K562 (cell line): ENCODE measurements at regions not wholly inside any gene's neighbourhood (a gene's known extent, or its start where the extent isn't known, plus 50 kb on each side); places are given as distances from the start of the nearest gene placed in this dataset.
A peak's percentile ranks its signal among the peaks of the same experiment; 100 is the strongest.

Source experiments
- ATAC-seq: fragments of 200-7000 bp; cut with Tn5 transposase; 3 replicates; pipeline ENCODE4 v1.9.1; 2020; ENCODE audit warnings: moderate library complexity
- BruUV-seq: library from RNA; stranded (reverse); fragments of 400-500 nt; replicated peaks from 2 replicates; lab custom pipeline; 2021; lab: Mats Ljungman, UMichigan
- CTCF ChIA-PET: fragments of 300-600 bp; formaldehyde crosslinking; extraction: SDS; loops from one replicate; lab custom pipeline; 2021; ENCODE audit warnings: low intra/inter-chr PET ratio; lab: Yijun Ruan, JAX
- POLR2A ChIA-PET: fragments of 300-600, 350-650 bp; sonication (Branson Sonifier 250); formaldehyde crosslinking; extraction: SDS; loops from one replicate; lab custom pipeline; 2021; ENCODE audit warnings: antibody characterized with exemption, inconsistent platforms; lab: Yijun Ruan, JAX
- DNase-seq, 4 experiments: peaks; one replicate each; pipeline versions ENCODE4 v3.0.0 to v3.0.0-alpha.2; 2011 to 2018; ENCODE audit warnings: low spot score in 3 of 4, mixed read lengths in 3 of 4; ENCODE audit errors: extremely low read depth in 1 of 4
- FAIRE-seq: peaks from 2 replicates; lab custom pipeline; 2011; peaks lifted over from hg19 to GRCh38; lab: Jason Lieb, UNC
- H2AFZ ChIP-seq: 2 replicates; pipeline ENCODE4 v1.6.0; 2011; ENCODE audit warnings: low read depth, low read length, control low read depth, inconsistent platforms
- H3K27ac ChIP-seq: fragments of 200-600 bp; 3 replicates; pipeline ENCODE4 v1.8.0; 2011; ENCODE audit warnings: low read depth, mild to moderate bottlenecking, control low read depth, inconsistent platforms, low read length, moderate library complexity, mixed read lengths; ENCODE audit errors: extremely low read depth
- H3K27me3 ChIP-seq, 2 experiments: fragments of 300-600 bp in 1 of 2; 2 replicates in 1 of 2; 3 replicates in 1 of 2; pipeline versions ENCODE4 v1.6.0 to v1.8.0; 2011; ENCODE audit warnings: inconsistent platforms in 2 of 2, low read length in 2 of 2, mild to moderate bottlenecking in 1 of 2, mixed read lengths in 1 of 2, moderate library complexity in 1 of 2; ENCODE audit not compliant: control insufficient read depth in 2 of 2, insufficient read depth in 2 of 2
- H3K36me3 ChIP-seq: fragments of 300-600 bp; 3 replicates; pipeline ENCODE4 v1.8.0; 2011; ENCODE audit warnings: mild to moderate bottlenecking, low read length, inconsistent platforms; ENCODE audit not compliant: control insufficient read depth, insufficient read depth
- H3K4me1 ChIP-seq, 2 experiments: fragments of 200-600 bp in 1 of 2; replicated peaks in 1 of 2; 2 replicates in 1 of 2; 3 replicates in 1 of 2; pipeline versions ENCODE4 v1.5.1 to v1.8.0; 2011; ENCODE audit warnings: inconsistent platforms in 2 of 2, low read length in 2 of 2, mild to moderate bottlenecking in 1 of 2, mixed read lengths in 1 of 2, moderate library complexity in 1 of 2; ENCODE audit not compliant: control insufficient read depth in 2 of 2, insufficient read depth in 2 of 2
- H3K4me2 ChIP-seq: 2 replicates; pipeline ENCODE4 v1.6.1; 2011; ENCODE audit warnings: low read length, control low read depth, inconsistent platforms, mixed read lengths; ENCODE audit not compliant: insufficient read depth
- H3K4me3 ChIP-seq: fragments of 200-600 bp; sonication (generic), shearing (Covaris generic); 2 replicates; pipeline ENCODE4 v1.5.1; 2016; ENCODE audit warnings: control low read depth, inconsistent platforms
- H3K79me2 ChIP-seq: fragments of 200-600 bp; 3 replicates; pipeline ENCODE4 v1.8.0; 2011; ENCODE audit warnings: low read length, inconsistent platforms; ENCODE audit not compliant: control insufficient read depth, insufficient read depth
- H3K9ac ChIP-seq, 2 experiments: 2 replicates each; pipeline versions ENCODE4 v1.6.0 to v1.6.1; 2011; ENCODE audit warnings: low read depth in 2 of 2, low read length in 2 of 2, control low read depth in 1 of 2, inconsistent platforms in 1 of 2, mild to moderate bottlenecking in 1 of 2, mixed read lengths in 1 of 2; ENCODE audit not compliant: insufficient read depth in 1 of 2
- H3K9me1 ChIP-seq: one replicate; pipeline ENCODE4 v1.6.0; 2011; ENCODE audit warnings: inconsistent platforms, mild to moderate bottlenecking, low read length, moderate library complexity; ENCODE audit not compliant: control insufficient read depth, insufficient read depth
- H3K9me3 ChIP-seq: replicated peaks from 2 replicates; pipeline ENCODE4 v1.5.1; 2011; ENCODE audit warnings: low read depth, low read length, inconsistent platforms; ENCODE audit not compliant: control insufficient read depth, insufficient read depth
- H4K20me1 ChIP-seq: replicated peaks from 2 replicates; pipeline ENCODE4 v1.6.1; 2011; ENCODE audit warnings: low read length, inconsistent platforms, mixed read lengths; ENCODE audit not compliant: control insufficient read depth, insufficient read depth
- ARID1B ChIP-seq: fragments of 450-650 bp; IDR thresholded peaks from 2 replicates; pipeline ENCODE4 v1.6.1; 2016; ENCODE audit warnings: antibody characterized with exemption, mild to moderate bottlenecking, inconsistent platforms
- ATF3 ChIP-seq, 2 experiments: fragments of 450-650 bp in 1 of 2; sonication (generic) in 1 of 2; formaldehyde crosslinking in 1 of 2; IDR thresholded peaks in 1 of 2; conservative IDR thresholded peaks in 1 of 2; 2 replicates each; pipeline versions ENCODE4 v1.6.1 to v1.8.1; 2016 to 2023; ENCODE audit warnings: mild to moderate bottlenecking in 2 of 2, moderate library complexity in 2 of 2, inconsistent platforms in 1 of 2, missing genetic modification reagents in 1 of 2
- DPF2 ChIP-seq: fragments of 450-650 bp; IDR thresholded peaks from 2 replicates; pipeline ENCODE4 v1.6.1; 2016
- EGR1 ChIP-seq: fragments of 450-650 bp; conservative IDR thresholded peaks from 2 replicates; pipeline ENCODE4 v1.6.1; 2017; ENCODE audit warnings: mild to moderate bottlenecking
- ELK3 ChIP-seq: fragments of 450-650 bp; formaldehyde crosslinking; IDR thresholded peaks from 2 replicates; pipeline ENCODE4 v1.4.0; 2020; ENCODE audit warnings: mild to moderate bottlenecking
- FOSL1 ChIP-seq: fragments of 200-800 bp; sonication (Bioruptor generic); conservative IDR thresholded peaks from 2 replicates; pipeline ENCODE4 v1.6.1; 2016; ENCODE audit warnings: missing genetic modification characterization, missing compliant biosample characterization
- HNRNPK ChIP-seq: fragments of 200-400 bp; formaldehyde crosslinking; IDR thresholded peaks from one replicate; pipeline ENCODE4 v1.6.1; 2018; ENCODE audit warnings: mild to moderate bottlenecking, low read depth, low read length; ENCODE audit not compliant: poor library complexity, severe bottlenecking
- JUN ChIP-seq, 2 experiments: sonication (generic) in 1 of 2; formaldehyde crosslinking in 1 of 2; IDR thresholded peaks; 2 replicates each; pipeline versions ENCODE4 v1.6.1 to v1.8.0; 2012 to 2022; ENCODE audit warnings: borderline replicate concordance in 2 of 2, mild to moderate bottlenecking in 2 of 2, improper control_type of control experiment in 1 of 2, low read depth in 1 of 2, low read length in 1 of 2, missing genetic modification reagents in 1 of 2
- JUND ChIP-seq, 2 experiments: IDR thresholded peaks; 2 replicates in 1 of 2; 3 replicates in 1 of 2; pipeline ENCODE4 v1.6.1; 2011; ENCODE audit warnings: borderline replicate concordance in 2 of 2, low read depth in 2 of 2, low read length in 2 of 2, improper control_type of control experiment in 1 of 2, missing biosample characterization in 1 of 2, missing genetic modification characterization in 1 of 2, missing genetic modification reagents in 1 of 2
- LEF1 ChIP-seq: fragments of 450-650 bp; IDR thresholded peaks from 2 replicates; pipeline ENCODE4 v1.6.1; 2016; ENCODE audit warnings: mild to moderate bottlenecking
- MEF2D ChIP-seq: conservative IDR thresholded peaks from 2 replicates; pipeline ENCODE4 v1.6.1; 2016; ENCODE audit warnings: low read depth, missing genetic modification characterization, missing compliant biosample characterization
- SMAD4 ChIP-seq: fragments of 250-450 bp; sonication (Bioruptor Pico); conservative IDR thresholded peaks from 2 replicates; pipeline ENCODE4 v1.8.0; 2021; ENCODE audit warnings: inconsistent platforms, mild to moderate bottlenecking, moderate library complexity
- SMARCA4 ChIP-seq: fragments of 450-650 bp; IDR thresholded peaks from 2 replicates; pipeline ENCODE4 v1.6.1; 2016
- SMARCE1 ChIP-seq: fragments of 450-650 bp; IDR thresholded peaks from 2 replicates; pipeline ENCODE4 v1.7.1; 2016; ENCODE audit warnings: mild to moderate bottlenecking
- ZNF785 ChIP-seq: fragments of 250-450 bp; sonication (Bioruptor Pico); IDR thresholded peaks from 2 replicates; pipeline ENCODE4 v1.4.0; 2020; ENCODE audit warnings: mild to moderate bottlenecking
- WGBS: fragments of 100-300 bp; shearing (Covaris generic); methylation state at CpG from one replicate; pipeline ENCODE4 v1.1.6; 2016; ENCODE audit warnings: low coverage, mixed read lengths; ENCODE audit not compliant: insufficient coverage; ENCODE audit errors: missing lambda C conversion rate; 5-methylcytosine and 5-hydroxymethylcytosine counted together
- in situ Hi-C: fragments of 300-500 bp; cut with MboI; formaldehyde crosslinking; loops from 4 replicates; pipeline ENCODE4 v1.15.0; 2018; ENCODE audit warnings: inconsistent platforms, mixed read lengths
- intact Hi-C: fragments of 100-400 bp; cut with micrococcal nuclease; formaldehyde crosslinking; loops from 2 replicates; pipeline ENCODE4 v1.14.2; 2022
- TF ChIP-seq, protein P1 (sequence below): fragments of 200-800 bp; sonication (Bioruptor generic); IDR thresholded peaks from 2 replicates; pipeline ENCODE4 v1.6.1; 2017; ENCODE audit warnings: missing genetic modification characterization, missing compliant biosample characterization

GRCh38 chr1:60874718-60875117 is 207.6 kb upstream of the NFIA start:
- ChIA-PET POLR2A (interaction anchor here (0.8 kb wide), 1 partner anchor 74 kb away, joined by 3 read pairs; no protein-coding TSS in a partner anchor), CTCF (no interaction called here)
- BruUV-seq: no TSS peak
- Histone ChIP-seq H3K36me3 (no peaks in the 10 kb centered on the region), H3K9me1 (no peaks in the 10 kb centered on the region), H3K9me3 (no peaks in the 10 kb centered on the region), H3K9ac (no peak overlapping the region), H3K79me2 (no peaks in the 10 kb centered on the region), H3K27ac (no peak overlapping the region), H3K4me3 (no peak overlapping the region), H3K27me3 (no peaks in the 10 kb centered on the region), H2AFZ (no peak overlapping the region), H3K4me1 (no peaks in the 10 kb centered on the region; a peak in 2 of 5 replicates), H4K20me1 (no peaks in the 10 kb centered on the region), H3K4me2 (no peak overlapping the region)
- in situ Hi-C loops (no loop called here), intact Hi-C loops (no loop called here)
- peak in 2 of 4 experiments; percentile 35 to 67 for DNase-seq
- peak; percentile 73 for ATAC-seq
- TF ChIP-seq SMARCE1: peak; percentile 51; the same call in 1 of the 2 replicates
- TF ChIP-seq LEF1: no peak
- peak; percentile 35; the same call in 1 of the 2 replicates for TF ChIP-seq SMARCA4
- TF ChIP-seq EGR1: peak; percentile 72
- peak; percentile 84 for TF ChIP-seq JUND (IDR thresholded peaks at IDR 0.05; ENCODE audit: borderline replicate concordance, low read depth, low read length)
- peak; percentile 72; the same call in 1 of the 3 replicates for TF ChIP-seq JUND (tag; IDR thresholded peaks at IDR 0.05; ENCODE audit: borderline replicate concordance, low read depth, low read length)
- TF ChIP-seq JUN (IDR thresholded peaks at IDR 0.05; ENCODE audit: borderline replicate concordance, low read depth, low read length): peak; percentile 72; the same call in 1 of the 2 replicates
- TF ChIP-seq JUN (CRISPR knock-in tag; IDR thresholded peaks at IDR 0.05; ENCODE audit: borderline replicate concordance): no peak
- TF ChIP-seq FOSL1 (tag): peak; percentile 81
- TF ChIP-seq, protein P1, sequence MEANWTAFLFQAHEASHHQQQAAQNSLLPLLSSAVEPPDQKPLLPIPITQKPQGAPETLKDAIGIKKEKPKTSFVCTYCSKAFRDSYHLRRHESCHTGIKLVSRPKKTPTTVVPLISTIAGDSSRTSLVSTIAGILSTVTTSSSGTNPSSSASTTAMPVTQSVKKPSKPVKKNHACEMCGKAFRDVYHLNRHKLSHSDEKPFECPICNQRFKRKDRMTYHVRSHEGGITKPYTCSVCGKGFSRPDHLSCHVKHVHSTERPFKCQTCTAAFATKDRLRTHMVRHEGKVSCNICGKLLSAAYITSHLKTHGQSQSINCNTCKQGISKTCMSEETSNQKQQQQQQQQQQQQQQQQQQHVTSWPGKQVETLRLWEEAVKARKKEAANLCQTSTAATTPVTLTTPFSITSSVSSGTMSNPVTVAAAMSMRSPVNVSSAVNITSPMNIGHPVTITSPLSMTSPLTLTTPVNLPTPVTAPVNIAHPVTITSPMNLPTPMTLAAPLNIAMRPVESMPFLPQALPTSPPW (CRISPR knock-in tag): peak; percentile 47; the same call in 1 of the 2 replicates
- no peak for TF ChIP-seq ELK3 (CRISPR knock-in tag)
- no peak for TF ChIP-seq HNRNPK
- no peak for TF ChIP-seq SMAD4 (CRISPR knock-in tag)
- TF ChIP-seq ZNF785 (CRISPR knock-in tag): no peak
- TF ChIP-seq ARID1B: peak; percentile 43; the same call in 1 of the 2 replicates
- peak; percentile 61 for TF ChIP-seq DPF2
- no peak for TF ChIP-seq MEF2D (tag)
- TF ChIP-seq ATF3 (IDR thresholded peaks at IDR 0.05): peak; percentile 67
- no peak for TF ChIP-seq ATF3 (CRISPR knock-in tag; conservative IDR thresholded peaks at IDR 0.05)
- FAIRE-seq: no peak
- 13% methylated on average over 3 of the region's 4 CpGs for WGBS
